AG10803 (cell line): ENCODE measurements at regions not wholly inside any gene's neighbourhood (a gene's known extent, or its start where the extent isn't known, plus 50 kb on each side); places are given as distances from the start of the nearest gene placed in this dataset.

ENCODE experiments used
- DNase-seq: peaks from one replicate; pipeline ENCODE4 v3.0.0; 2010; ENCODE audit warnings: low read depth
- H3K4me3 ChIP-seq: 2 replicates; pipeline ENCODE4 v1.5.1; 2011; ENCODE audit warnings: mild to moderate bottlenecking, low read length, control low read depth
- CTCF ChIP-seq: conservative IDR thresholded peaks from 2 replicates; pipeline ENCODE4 v1.5.1; 2011; ENCODE audit warnings: mild to moderate bottlenecking, low read length, control low read depth, inconsistent platforms

GRCh38 chr4:152047451-152047850, 286.6 kb upstream of the GATB start:
- no peak overlapping the region for H3K4me3 ChIP-seq
- DNase-seq, result no peak
- TF ChIP-seq CTCF, result no peak

- no peak overlapping the region for H3K4me3 ChIP-seq
- TF ChIP-seq CTCF, result peak; percentile 45
- DNase-seq, result peak; percentile 20
Observed at GRCh38 chr4:152045807-152046571, 285.2 kb upstream of the GATB start.

GRCh38 chr4:152045449-152045806, 284.6 kb upstream of the GATB start:
- no peak for TF ChIP-seq CTCF
- no peak overlapping the region for H3K4me3 ChIP-seq
- DNase-seq, result no peak

- DNase-seq, result no peak
- no peak for TF ChIP-seq CTCF
- H3K4me3 ChIP-seq, result no peak overlapping the region
Observed at GRCh38 chr4:152044331-152045036, 283.7 kb upstream of the GATB start.

GRCh38 chr4:152041295-152041694, 280.5 kb upstream of the GATB start:
- H3K4me3 ChIP-seq, result no peak overlapping the region
- no peak for DNase-seq
- TF ChIP-seq CTCF, result no peak

GRCh38 chr4:152039691-152040090, 278.9 kb upstream of the GATB start:
- TF ChIP-seq CTCF, result no peak
- no peak for DNase-seq
- no peak overlapping the region for H3K4me3 ChIP-seq

GRCh38 chr4:152039023-152039481, 278.2 kb upstream of the GATB start:
- no peak for TF ChIP-seq CTCF
- H3K4me3 ChIP-seq, result no peak overlapping the region
- peak; percentile 17 for DNase-seq
